Renal pelvis (tissue), 1 donor: ENCODE measurements at regions not wholly inside any gene's neighbourhood (a gene's known extent, or its start where the extent isn't known, plus 50 kb on each side); places are given as distances from the start of the nearest gene placed in this dataset.
"Not testable (repeated sequence)": the region's sequence is repeated elsewhere in the genome, so short reads cannot be mapped to it uniquely, and the experiment has no call there.

Experiments used
- DNase-seq: peaks from one replicate; pipeline ENCODE4 v3.0.0-alpha.2; 2013

DNA sequence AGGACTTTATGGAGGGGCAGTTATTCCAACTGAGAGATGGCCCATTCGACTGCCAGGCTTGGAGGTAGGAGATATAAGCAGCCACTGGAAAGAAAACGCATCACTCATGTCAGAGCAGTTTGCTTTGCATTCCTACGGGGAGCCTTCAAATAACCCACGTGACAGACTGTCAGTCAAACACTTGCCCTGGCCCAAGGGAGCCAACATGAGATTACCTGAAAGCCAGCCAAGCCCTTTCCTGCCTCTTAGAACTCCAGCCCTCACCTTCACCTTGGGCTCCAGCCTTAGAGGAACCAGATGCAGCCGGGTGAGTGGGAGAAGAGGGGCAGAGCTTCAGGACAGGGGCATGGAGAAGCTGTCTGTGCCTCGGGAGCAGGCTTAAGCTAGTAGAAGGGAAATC, 95.3 kb upstream of the CXCL13 start:
- no peak for DNase-seq

DNA sequence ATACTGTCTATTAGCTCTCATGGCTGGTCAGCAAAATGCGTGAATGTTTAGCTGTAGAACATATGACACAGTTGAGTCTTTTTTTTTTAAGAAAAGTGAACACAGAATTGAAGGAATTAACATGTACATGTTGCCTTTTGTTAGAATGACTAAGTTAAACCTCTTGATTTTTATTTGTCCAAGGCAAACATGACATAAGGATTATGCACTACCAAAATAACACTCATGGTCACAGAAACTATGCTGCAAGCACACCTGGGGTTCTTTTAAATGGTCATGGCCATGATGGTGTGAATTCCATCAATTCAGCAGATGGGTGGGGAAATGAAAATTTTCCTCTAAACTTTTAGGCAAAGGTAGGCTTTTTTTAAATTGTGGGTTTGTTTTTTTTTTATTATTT, 80.1 kb upstream of the CXCL13 start:
- DNase-seq, result no peak

DNA sequence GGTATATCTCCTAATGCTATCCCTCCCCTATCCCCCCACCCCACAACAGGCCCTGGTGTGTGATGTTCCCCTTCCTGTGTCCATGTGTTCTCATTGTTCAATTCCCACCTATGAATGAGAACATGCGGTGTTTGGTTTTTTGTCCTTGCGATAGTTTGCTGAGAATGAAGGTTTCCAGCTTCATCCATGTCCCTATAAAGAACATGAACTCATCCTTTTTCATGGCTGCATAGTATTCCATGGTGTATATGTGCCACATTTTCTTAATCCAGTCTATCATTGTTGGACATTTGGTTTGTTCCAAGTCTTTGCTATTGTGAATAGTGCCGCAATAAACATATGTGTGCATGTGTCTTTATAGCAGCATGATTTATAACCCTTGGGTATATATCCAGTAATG, 77.7 kb upstream of the CXCL13 start:
- DNase-seq, result not testable (repeated sequence)

DNA sequence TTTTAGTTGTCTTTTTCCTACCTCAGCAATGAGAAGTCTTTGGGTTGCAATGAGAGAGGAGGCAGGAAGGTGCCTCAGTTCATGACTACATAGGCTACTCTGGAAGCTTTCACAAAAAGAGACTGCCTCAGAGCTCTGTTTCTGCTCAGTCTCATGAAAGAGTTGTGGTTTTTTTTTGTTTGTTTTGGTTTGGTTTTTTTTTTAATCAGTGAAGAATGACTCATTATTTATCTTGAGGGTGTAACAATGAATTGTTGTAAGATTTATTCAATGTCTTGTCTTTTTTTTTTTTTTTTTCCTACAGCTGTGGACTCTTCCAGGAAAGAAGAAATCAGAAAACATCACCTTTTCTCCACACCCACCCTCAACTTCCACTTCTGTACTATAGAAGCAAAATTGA, 67.5 kb upstream of the CXCL13 start:
- DNase-seq, result no peak

DNA sequence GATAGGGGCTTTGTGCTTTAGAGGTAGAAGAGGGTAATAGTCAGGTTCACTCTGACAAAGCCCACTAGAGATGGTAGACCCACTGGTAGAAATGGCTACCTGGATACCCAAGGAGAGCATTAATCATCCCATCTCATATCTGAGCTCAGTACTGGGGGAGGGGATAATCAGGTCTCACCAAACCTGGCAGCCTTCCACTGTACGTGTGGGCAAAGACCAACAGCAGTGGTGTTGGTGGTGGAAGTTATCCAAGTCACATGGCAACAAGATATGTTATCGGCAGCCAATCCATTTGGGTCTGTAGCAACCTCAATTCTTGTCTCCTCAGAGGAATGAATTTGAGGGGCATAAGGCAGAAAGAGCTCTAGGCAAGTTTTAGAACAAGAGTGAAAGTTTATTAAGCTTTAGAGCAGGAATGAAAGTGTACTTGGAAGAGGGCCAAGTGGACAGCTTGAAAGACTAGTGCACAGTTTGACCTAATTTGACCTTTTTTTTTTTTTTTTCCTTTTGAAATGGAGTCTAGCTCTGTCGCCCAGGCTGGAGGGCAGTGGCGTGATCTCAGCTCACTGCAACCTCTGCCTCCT, 67.0 kb upstream of the CXCL13 start:
- peak; percentile 3 for DNase-seq
